ENCODE measurements at regions not wholly inside any gene's neighbourhood (a gene's known extent, or its start where the extent isn't known, plus 50 kb on each side); places are given as distances from the start of the nearest gene placed in this dataset.

GRCh38 chr12:116497051-116497591, 62.1 kb upstream of the MAP1LC3B2 start:
- Mint-ChIP-seq H3K9me3 (peaks cover 4% of the 10 kb centered on the region), H3K27me3 (ENCODE audit: low read depth) (no peaks in the 10 kb centered on the region), H3K4me3 (no peak overlapping the region), H3K4me1 (ENCODE audit: low read depth) (no peaks in the 10 kb centered on the region), H3K27ac (no peak overlapping the region), H3K36me3 (ENCODE audit: low read depth) (no peaks in the 10 kb centered on the region)

GRCh38 chr12:116498471-116498870, 60.7 kb upstream of the MAP1LC3B2 start:
- H3K27ac Mint-ChIP-seq, result no peak overlapping the region

GRCh38 chr12:116502141-116502725, 56.9 kb upstream of the MAP1LC3B2 start:
- Mint-ChIP-seq H3K4me3 (no peak overlapping the region), H3K36me3 (ENCODE audit: low read depth) (no peaks in the 10 kb centered on the region), H3K27ac (no peak overlapping the region), H3K9me3 (no peaks in the 10 kb centered on the region), H3K27me3 (ENCODE audit: low read depth) (peaks cover 27% of the 10 kb centered on the region), H3K4me1 (ENCODE audit: low read depth) (no peaks in the 10 kb centered on the region)

More at GRCh38 chr12:116498471-116498870, 60.7 kb upstream of the MAP1LC3B2 start:
- Mint-ChIP-seq H3K4me3 (no peak overlapping the region), H3K9me3 (no peaks in the 10 kb centered on the region), H3K27me3 (ENCODE audit: low read depth) (peaks cover 5% of the 10 kb centered on the region), H3K36me3 (ENCODE audit: low read depth) (no peaks in the 10 kb centered on the region), H3K4me1 (ENCODE audit: low read depth) (no peaks in the 10 kb centered on the region)

GRCh38 chr12:116502989-116503496, 56.1 kb upstream of the MAP1LC3B2 start:
- Mint-ChIP-seq H3K4me3 (no peak overlapping the region), H3K27ac (no peak overlapping the region), H3K36me3 (ENCODE audit: low read depth) (no peaks in the 10 kb centered on the region), H3K4me1 (ENCODE audit: low read depth) (peaks cover 2% of the 10 kb centered on the region), H3K9me3 (no peaks in the 10 kb centered on the region), H3K27me3 (ENCODE audit: low read depth) (peaks cover 31% of the 10 kb centered on the region)

GRCh38 chr12:116504438-116504837, 54.7 kb upstream of the MAP1LC3B2 start:
- Mint-ChIP-seq H3K4me1 (ENCODE audit: low read depth) (peaks cover 4% of the 10 kb centered on the region), H3K27ac (no peak overlapping the region), H3K27me3 (ENCODE audit: low read depth) (peaks cover 38% of the 10 kb centered on the region), H3K4me3 (no peak overlapping the region), H3K9me3 (no peaks in the 10 kb centered on the region), H3K36me3 (ENCODE audit: low read depth) (no peaks in the 10 kb centered on the region)

- no peaks in the 10 kb centered on the region for H3K9me3 Mint-ChIP-seq
- H3K27ac Mint-ChIP-seq, result no peak overlapping the region
- H3K36me3 Mint-ChIP-seq (ENCODE audit: low read depth), result no peaks in the 10 kb centered on the region
- no peak overlapping the region for H3K4me3 Mint-ChIP-seq
- H3K4me1 Mint-ChIP-seq (ENCODE audit: low read depth), result peaks cover 4% of the 10 kb centered on the region
- peaks cover 44% of the 10 kb centered on the region for H3K27me3 Mint-ChIP-seq (ENCODE audit: low read depth)
Measured at GRCh38 chr12:116506697-116507064, 52.5 kb upstream of the MAP1LC3B2 start.

GRCh38 chr12:116508145-116509121, 50.7 kb upstream of the MAP1LC3B2 start:
- H3K27me3 Mint-ChIP-seq (ENCODE audit: low read depth), result peaks cover 44% of the 10 kb centered on the region
- no peaks in the 10 kb centered on the region for H3K36me3 Mint-ChIP-seq (ENCODE audit: low read depth)
- peaks cover 4% of the 10 kb centered on the region for H3K4me1 Mint-ChIP-seq (ENCODE audit: low read depth)
- H3K27ac Mint-ChIP-seq, result no peak overlapping the region
- peak overlapping the region; percentile 54 for H3K4me3 Mint-ChIP-seq
- no peaks in the 10 kb centered on the region for H3K9me3 Mint-ChIP-seq

All from T-helper 1 cell treated with Interleukin-12 subunit alpha and Interleukin-12 subunit beta and Interleukin-4 antibody, amounts not matched to agents 30 μg/mL and 1 μg/mL, for 36 hours (primary cell).